SKM-1 treated with dmso at 0.1 percent for 144 hours (cell line): ENCODE measurements at regions not wholly inside any gene's neighbourhood (a gene's known extent, or its start where the extent isn't known, plus 50 kb on each side); places are given as distances from the start of the nearest gene placed in this dataset.

ENCODE experiments used
- DNase-seq: peaks from one replicate; lab custom pipeline; 2025; ENCODE audit not compliant: unreplicated experiment; lab: John Stamatoyannopoulos, UW

- no peak for DNase-seq
Measured at GRCh38 chr7:24341691-24342413, 57.9 kb downstream of the NPY start.

GRCh38 chr7:24343614-24344013, 59.6 kb downstream of the NPY start:
- DNase-seq = no peak

GRCh38 chr7:24346129-24346528, 62.1 kb downstream of the NPY start:
- DNase-seq = no peak

- no peak for DNase-seq
Measured at GRCh38 chr7:24346716-24347115, 62.7 kb downstream of the NPY start.

- no peak for DNase-seq
Measured at GRCh38 chr7:24349339-24349738, 65.3 kb downstream of the NPY start.

- DNase-seq = no peak
Measured at GRCh38 chr7:24354456-24354855, 70.5 kb downstream of the NPY start.

- no peak for DNase-seq
Measured at GRCh38 chr7:24356718-24357386, 72.9 kb downstream of the NPY start.

- DNase-seq = no peak
Measured at GRCh38 chr7:24361001-24361400, 77.0 kb downstream of the NPY start.

- DNase-seq = no peak
Measured at GRCh38 chr7:24365606-24366005, 81.6 kb downstream of the NPY start.

- no peak for DNase-seq
Measured at GRCh38 chr7:24366876-24367275, 82.9 kb downstream of the NPY start.

GRCh38 chr7:24368161-24368560, 84.2 kb downstream of the NPY start:
- DNase-seq = no peak

GRCh38 chr7:24370541-24370940, 86.6 kb downstream of the NPY start:
- no peak for DNase-seq

GRCh38 chr7:24372961-24373955, 89.3 kb downstream of the NPY start:
- DNase-seq = no peak

- no peak for DNase-seq
Measured at GRCh38 chr7:24378871-24379616, 95.1 kb downstream of the NPY start.

- DNase-seq = peak; percentile 40
Measured at GRCh38 chr7:24381894-24382505, 98.0 kb downstream of the NPY start.

GRCh38 chr7:24383055-24383454, 99.1 kb downstream of the NPY start:
- no peak for DNase-seq

- no peak for DNase-seq
Measured at GRCh38 chr7:24384362-24385030, 100.5 kb downstream of the NPY start.

GRCh38 chr7:24388212-24388611, 104.2 kb downstream of the NPY start:
- no peak for DNase-seq

GRCh38 chr7:24390376-24391157, 106.6 kb downstream of the NPY start:
- DNase-seq = no peak
